Heart left ventricle (tissue), 16 donors: ENCODE measurements at regions not wholly inside any gene's neighbourhood (a gene's known extent, or its start where the extent isn't known, plus 50 kb on each side); places are given as distances from the start of the nearest gene placed in this dataset.

ENCODE experiments used
- ATAC-seq, 4 donors: fragments of 200-7000 bp; cut with Tn5 transposase; one replicate each; pipeline ENCODE4 v1.9.1; 2020 to 2022; ENCODE audit warnings: moderate library complexity in 4 of 4, mild to moderate bottlenecking in 3 of 4, moderate number of reproducible peaks in 1 of 4
- DNase-seq, 5 donors: peaks; one replicate each; pipeline ENCODE4 v3.0.0-alpha.2; 2020
- H3K27ac ChIP-seq, 12 donors: fragments of 200-600 bp; sonication (generic) in 4 of 12; one replicate each; pipeline versions ENCODE4 v1.5.0 to v1.8.0; 2016 to 2022; ENCODE audit warnings: mild to moderate bottlenecking in 2 of 12
- H3K27me3 ChIP-seq, 9 donors: fragments of 200-600 bp; sonication (generic) in 2 of 9; one replicate each; pipeline versions ENCODE4 v1.5.1 to v1.8.0; 2016 to 2022; ENCODE audit warnings: mild to moderate bottlenecking in 3 of 9
- H3K36me3 ChIP-seq, 9 donors: fragments of 200-600 bp; sonication (generic) in 2 of 9; one replicate each; pipeline versions ENCODE4 v1.5.0 to v1.8.0; 2018 to 2022; ENCODE audit warnings: mild to moderate bottlenecking in 2 of 9
- H3K4me1 ChIP-seq, 12 donors: fragments of 200-600 bp; sonication (generic) in 4 of 12; one replicate each; pipeline versions ENCODE4 v1.5.0 to v1.8.0; 2016 to 2022; ENCODE audit warnings: mild to moderate bottlenecking in 3 of 12
- H3K4me3 ChIP-seq, 12 donors: fragments of 200-600 bp; sonication (generic) in 4 of 12; one replicate each; pipeline versions ENCODE4 v1.5.0 to v1.8.0; 2017 to 2022; ENCODE audit warnings: mild to moderate bottlenecking in 9 of 12, moderate library complexity in 4 of 12
- H3K9me3 ChIP-seq, 12 donors: fragments of 200-600 bp; sonication (generic) in 4 of 12; one replicate each; pipeline versions ENCODE4 v1.5.0 to v1.8.0; 2016 to 2022; ENCODE audit warnings: mild to moderate bottlenecking in 1 of 12
- POLR2A ChIP-seq, 2 donors: fragments of 450-650 bp; IDR thresholded peaks; one replicate each; pipeline ENCODE4 v1.6.1; 2017; ENCODE audit warnings: antibody characterized with exemption in 2 of 2, mild to moderate bottlenecking in 2 of 2, moderate library complexity in 2 of 2
- WGBS, 4 donors: extraction: QIAGEN DNeasy Blood & Tissue Kit in 2 of 4; methylation state at CpG; one replicate each; pipeline versions ENCODE4 v1.1.5 to v1.1.7; 2013 to 2018; 5-methylcytosine and 5-hydroxymethylcytosine counted together
- intact Hi-C, 10 donors: fragments of 100-400 bp; cut with DNase I; formaldehyde crosslinking; loops; one replicate each; pipeline versions ENCODE4 v1.11.1 to v1.14.2; 2022
- TF ChIP-seq, protein P1 (sequence below), 12 donors: fragments of 200-600 bp; sonication (generic) in 4 of 12; IDR thresholded peaks; one replicate each; pipeline versions ENCODE4 v1.5.0 to v1.8.0; 2018 to 2022; ENCODE audit warnings: antibody characterized with exemption in 12 of 12, mild to moderate bottlenecking in 5 of 12
- donor health status: ischemic (EF 13 %, LVEDD 7.1; RV severe dilation, severe dysfunction).
- donor health status: healthy with polysubstance abuse.
- donor health status: DM: no; HTN: yes; CAD: no.
- donor health status: DM: no; HTN: no; CAD: no.
- donor health status: ischemic (EF 25% LVEDD 6.9; RV normal size, moderate dysfunction).
- donor health status: ischemic (EF 25% LVEDD 5.7; RV mildly dilated, moderate dysfunction).
- donor health status: healthy.
- donor health status: DM: yes; HTN: yes; CAD: no.
- donor health status: ischemic (EF 35%, LVEDD 5.7; RV mildly dilated, moderate dysfunction).
- donor health status: nonischemic (EF 11% LVEDD 7.7; RV severe dilation, severe dysfunction).
- donor health status: DM: yes; HTN: yes; CAD: no.
- donor health status: PGD.
- donor health status: ischemic (EF 29% LVEDD 5.4; RV normal size, mild dysfunction).
- donor health status: nonischemic (EF 23%, LVEDD 6.1; RV moderate dilation, normal function).

DNA sequence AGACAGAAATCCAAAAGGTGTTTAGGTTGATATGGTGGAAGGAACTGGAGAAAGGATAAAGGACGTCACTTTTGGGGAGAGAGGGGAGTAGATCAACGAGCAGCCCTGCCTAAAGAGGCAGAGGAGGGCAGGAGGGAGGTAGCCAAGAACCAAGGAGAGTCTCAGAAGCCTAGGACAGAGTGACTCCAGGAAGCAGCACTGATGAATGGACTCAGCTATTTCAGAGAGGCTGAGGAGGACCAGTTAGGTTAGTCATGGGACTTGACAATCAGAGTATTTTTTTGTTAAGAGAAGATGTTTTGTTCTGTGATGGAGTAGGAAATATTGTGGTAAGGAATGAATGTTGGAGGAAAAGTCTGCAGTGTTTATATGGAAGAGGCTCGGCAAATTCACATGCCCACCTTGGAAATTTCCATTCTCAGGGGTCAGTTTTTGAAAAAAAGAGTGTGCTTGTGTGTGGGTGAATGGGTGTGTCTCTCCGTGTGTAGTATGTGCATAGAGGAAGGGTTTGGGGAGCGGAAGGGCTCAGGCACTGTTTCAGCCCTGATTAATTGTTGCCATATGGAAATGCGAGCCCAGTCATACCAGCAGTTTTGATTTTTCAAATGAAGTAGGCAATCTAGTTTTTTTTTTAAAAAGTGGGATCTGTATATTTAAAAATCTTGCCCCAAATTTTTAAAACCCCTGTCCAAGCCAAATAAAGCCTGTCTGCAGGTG lies 303.6 kb downstream of the SAMD5 start:
- no peak for DNase-seq
- TF ChIP-seq POLR2A (IDR thresholded peaks at IDR 0.05) = no peak
- TF ChIP-seq, protein P1, sequence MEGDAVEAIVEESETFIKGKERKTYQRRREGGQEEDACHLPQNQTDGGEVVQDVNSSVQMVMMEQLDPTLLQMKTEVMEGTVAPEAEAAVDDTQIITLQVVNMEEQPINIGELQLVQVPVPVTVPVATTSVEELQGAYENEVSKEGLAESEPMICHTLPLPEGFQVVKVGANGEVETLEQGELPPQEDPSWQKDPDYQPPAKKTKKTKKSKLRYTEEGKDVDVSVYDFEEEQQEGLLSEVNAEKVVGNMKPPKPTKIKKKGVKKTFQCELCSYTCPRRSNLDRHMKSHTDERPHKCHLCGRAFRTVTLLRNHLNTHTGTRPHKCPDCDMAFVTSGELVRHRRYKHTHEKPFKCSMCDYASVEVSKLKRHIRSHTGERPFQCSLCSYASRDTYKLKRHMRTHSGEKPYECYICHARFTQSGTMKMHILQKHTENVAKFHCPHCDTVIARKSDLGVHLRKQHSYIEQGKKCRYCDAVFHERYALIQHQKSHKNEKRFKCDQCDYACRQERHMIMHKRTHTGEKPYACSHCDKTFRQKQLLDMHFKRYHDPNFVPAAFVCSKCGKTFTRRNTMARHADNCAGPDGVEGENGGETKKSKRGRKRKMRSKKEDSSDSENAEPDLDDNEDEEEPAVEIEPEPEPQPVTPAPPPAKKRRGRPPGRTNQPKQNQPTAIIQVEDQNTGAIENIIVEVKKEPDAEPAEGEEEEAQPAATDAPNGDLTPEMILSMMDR (IDR thresholded peaks at IDR 0.05) = no peak
- WGBS, 4 donors = 71 to 83% (median 79%) methylated on average over 6 of the region's 6 CpGs

GRCh38 chr6:147817042-147817689 lies 308.7 kb downstream of the SAMD5 start:
- Histone ChIP-seq H3K27ac (no peak overlapping the region), H3K9me3 (no peaks in the 10 kb centered on the region), H3K4me3 (no peak overlapping the region), H3K36me3 (no peaks in the 10 kb centered on the region), H3K27me3 (no peaks in the 10 kb centered on the region), H3K4me1 (no peaks in the 10 kb centered on the region)
- ATAC-seq = no peak
- WGBS, 4 donors = 80 to 92% (median 91%) methylated on average over 4 of the region's 4 CpGs
- intact Hi-C loops = no loop called here
- DNase-seq = no peak
- no peak for TF ChIP-seq POLR2A (IDR thresholded peaks at IDR 0.05)
- TF ChIP-seq, protein P1 (IDR thresholded peaks at IDR 0.05) = no peak

More for the DNA sequence above, 303.6 kb downstream of the SAMD5 start:
- Histone ChIP-seq H3K36me3 (no peaks in the 10 kb centered on the region), H3K27ac (no peak overlapping the region), H3K4me3 (no peak overlapping the region), H3K27me3 (no peaks in the 10 kb centered on the region), H3K4me1 (no peaks in the 10 kb centered on the region), H3K9me3 (peaks cover 0 to 7% (median 0%) of the 10 kb centered on the region in 12 donors)
- no peak for ATAC-seq
- intact Hi-C loops = no loop called here

- Histone ChIP-seq H3K9me3 (no peaks in the 10 kb centered on the region), H3K36me3 (no peaks in the 10 kb centered on the region), H3K4me3 (no peak overlapping the region), H3K27me3 (no peaks in the 10 kb centered on the region), H3K27ac (no peak overlapping the region), H3K4me1 (no peaks in the 10 kb centered on the region)
- no peak for DNase-seq
- intact Hi-C loops = loop anchor here in 1 of 10 donors (10.0 kb wide), 1 partner anchor 204 kb away; no protein-coding TSS in a partner anchor
- no peak for ATAC-seq
- TF ChIP-seq, protein P1 (IDR thresholded peaks at IDR 0.05) = no peak
- no peak for TF ChIP-seq POLR2A (IDR thresholded peaks at IDR 0.05)
- WGBS, 4 donors = 71 to 85% (median 74%) methylated on average over 6 of the region's 6 CpGs
Observed at GRCh38 chr6:147820520-147820919, 312.0 kb downstream of the SAMD5 start.

GRCh38 chr6:147821295-147821897 lies 312.9 kb downstream of the SAMD5 start:
- intact Hi-C loops = loop anchor here in 1 of 10 donors (10.0 kb wide), 1 partner anchor 203 kb away; no protein-coding TSS in a partner anchor
- TF ChIP-seq, protein P1 (IDR thresholded peaks at IDR 0.05) = no peak
- TF ChIP-seq POLR2A (IDR thresholded peaks at IDR 0.05) = no peak
- DNase-seq (no peak), ATAC-seq (no peak)
- WGBS, 4 donors = 71 to 79% (median 76%) methylated on average over 14 of the region's 14 CpGs
- Histone ChIP-seq H3K9me3 (no peaks in the 10 kb centered on the region), H3K36me3 (no peaks in the 10 kb centered on the region), H3K4me1 (no peaks in the 10 kb centered on the region), H3K27ac (no peak overlapping the region), H3K4me3 (no peak overlapping the region), H3K27me3 (no peaks in the 10 kb centered on the region)
